ENCODE measurements at regions not wholly inside any gene's neighbourhood (a gene's known extent, or its start where the extent isn't known, plus 50 kb on each side); places are given as distances from the start of the nearest gene placed in this dataset.

GRCh38 chr13:50320271-50320862, 305.1 kb downstream of the KCNRG start:
- Mint-ChIP-seq H3K27me3 (ENCODE audit: low read depth) (peaks cover 23% of the 10 kb centered on the region), H3K4me3 (no peak overlapping the region), H3K4me1 (ENCODE audit: low read depth) (peaks cover 16% of the 10 kb centered on the region), H3K9me3 (no peaks in the 10 kb centered on the region), H3K27ac (no peak overlapping the region), H3K36me3 (ENCODE audit: low read depth) (no peaks in the 10 kb centered on the region)
- no peak for DNase-seq (ENCODE audit: low spot score)

GRCh38 chr13:50322006-50322405, 306.8 kb downstream of the KCNRG start:
- H3K9me3 Mint-ChIP-seq: no peaks in the 10 kb centered on the region
- H3K4me1 Mint-ChIP-seq (ENCODE audit: low read depth): peaks cover 16% of the 10 kb centered on the region
- DNase-seq (ENCODE audit: low spot score): no peak
- H3K4me3 Mint-ChIP-seq: no peak overlapping the region
- peaks cover 38% of the 10 kb centered on the region for H3K27me3 Mint-ChIP-seq (ENCODE audit: low read depth)
- H3K27ac Mint-ChIP-seq: no peak overlapping the region
- H3K36me3 Mint-ChIP-seq (ENCODE audit: low read depth): no peaks in the 10 kb centered on the region

GRCh38 chr13:50323440-50324065, 308.3 kb downstream of the KCNRG start:
- H3K9me3 Mint-ChIP-seq: no peaks in the 10 kb centered on the region
- H3K4me3 Mint-ChIP-seq: no peak overlapping the region

GRCh38 chr13:50326271-50326670, 311.0 kb downstream of the KCNRG start:
- Mint-ChIP-seq H3K36me3 (ENCODE audit: low read depth) (no peaks in the 10 kb centered on the region), H3K27ac (no peak overlapping the region), H3K27me3 (ENCODE audit: low read depth) (peaks cover 45% of the 10 kb centered on the region), H3K4me1 (ENCODE audit: low read depth) (no peaks in the 10 kb centered on the region), H3K9me3 (no peaks in the 10 kb centered on the region), H3K4me3 (no peak overlapping the region)
- DNase-seq (ENCODE audit: low spot score): no peak

More at GRCh38 chr13:50323440-50324065, 308.3 kb downstream of the KCNRG start:
- H3K27ac Mint-ChIP-seq: no peak overlapping the region
- no peak for DNase-seq (ENCODE audit: low spot score)
- peaks cover 14% of the 10 kb centered on the region for H3K4me1 Mint-ChIP-seq (ENCODE audit: low read depth)
- peaks cover 43% of the 10 kb centered on the region for H3K27me3 Mint-ChIP-seq (ENCODE audit: low read depth)
- no peaks in the 10 kb centered on the region for H3K36me3 Mint-ChIP-seq (ENCODE audit: low read depth)

- peaks cover 45% of the 10 kb centered on the region for H3K27me3 Mint-ChIP-seq (ENCODE audit: low read depth)
- H3K27ac Mint-ChIP-seq: no peak overlapping the region
- DNase-seq (ENCODE audit: low spot score): no peak
- no peak overlapping the region for H3K4me3 Mint-ChIP-seq
- H3K36me3 Mint-ChIP-seq (ENCODE audit: low read depth): no peaks in the 10 kb centered on the region
- no peaks in the 10 kb centered on the region for H3K9me3 Mint-ChIP-seq
- no peaks in the 10 kb centered on the region for H3K4me1 Mint-ChIP-seq (ENCODE audit: low read depth)
Measured at GRCh38 chr13:50326811-50327210, 311.6 kb downstream of the KCNRG start.

GRCh38 chr13:50334115-50334778, 319.0 kb downstream of the KCNRG start:
- no peak overlapping the region for H3K4me3 Mint-ChIP-seq
- peaks cover 3% of the 10 kb centered on the region for H3K4me1 Mint-ChIP-seq (ENCODE audit: low read depth)
- H3K27ac Mint-ChIP-seq: no peak overlapping the region
- H3K36me3 Mint-ChIP-seq (ENCODE audit: low read depth): no peaks in the 10 kb centered on the region
- H3K9me3 Mint-ChIP-seq: no peaks in the 10 kb centered on the region
- peaks cover 25% of the 10 kb centered on the region for H3K27me3 Mint-ChIP-seq (ENCODE audit: low read depth)
- DNase-seq (ENCODE audit: low spot score): no peak

- H3K4me1 Mint-ChIP-seq (ENCODE audit: low read depth): peaks cover 3% of the 10 kb centered on the region
- no peak overlapping the region for H3K27ac Mint-ChIP-seq
- H3K9me3 Mint-ChIP-seq: no peaks in the 10 kb centered on the region
- H3K27me3 Mint-ChIP-seq (ENCODE audit: low read depth): peaks cover 28% of the 10 kb centered on the region
- no peak for DNase-seq (ENCODE audit: low spot score)
- no peak overlapping the region for H3K4me3 Mint-ChIP-seq
- no peaks in the 10 kb centered on the region for H3K36me3 Mint-ChIP-seq (ENCODE audit: low read depth)
Measured at GRCh38 chr13:50334944-50335343, 319.7 kb downstream of the KCNRG start.

GRCh38 chr13:50339271-50339670, 324.0 kb downstream of the KCNRG start:
- Mint-ChIP-seq H3K27me3 (ENCODE audit: low read depth) (peaks cover 47% of the 10 kb centered on the region), H3K27ac (no peak overlapping the region)

GRCh38 chr13:50340146-50340545, 324.9 kb downstream of the KCNRG start:
- Mint-ChIP-seq H3K36me3 (ENCODE audit: low read depth) (no peaks in the 10 kb centered on the region), H3K9me3 (no peaks in the 10 kb centered on the region), H3K4me3 (no peak overlapping the region), H3K27ac (no peak overlapping the region), H3K27me3 (ENCODE audit: low read depth) (peaks cover 50% of the 10 kb centered on the region), H3K4me1 (ENCODE audit: low read depth) (peaks cover 3% of the 10 kb centered on the region)
- no peak for DNase-seq (ENCODE audit: low spot score)

More at GRCh38 chr13:50339271-50339670, 324.0 kb downstream of the KCNRG start:
- H3K4me1 Mint-ChIP-seq (ENCODE audit: low read depth): peaks cover 3% of the 10 kb centered on the region
- no peaks in the 10 kb centered on the region for H3K9me3 Mint-ChIP-seq
- H3K36me3 Mint-ChIP-seq (ENCODE audit: low read depth): no peaks in the 10 kb centered on the region
- no peak for DNase-seq (ENCODE audit: low spot score)
- H3K4me3 Mint-ChIP-seq: no peak overlapping the region

GRCh38 chr13:50340551-50341287, 325.5 kb downstream of the KCNRG start:
- Mint-ChIP-seq H3K4me1 (ENCODE audit: low read depth) (peaks cover 3% of the 10 kb centered on the region), H3K36me3 (ENCODE audit: low read depth) (no peaks in the 10 kb centered on the region), H3K27me3 (ENCODE audit: low read depth) (peaks cover 50% of the 10 kb centered on the region), H3K27ac (no peak overlapping the region), H3K9me3 (no peaks in the 10 kb centered on the region), H3K4me3 (no peak overlapping the region)
- DNase-seq (ENCODE audit: low spot score): no peak

- DNase-seq (ENCODE audit: low spot score): no peak
- Mint-ChIP-seq H3K4me1 (ENCODE audit: low read depth) (peaks cover 3% of the 10 kb centered on the region), H3K9me3 (no peaks in the 10 kb centered on the region), H3K27me3 (ENCODE audit: low read depth) (peaks cover 53% of the 10 kb centered on the region), H3K36me3 (ENCODE audit: low read depth) (no peaks in the 10 kb centered on the region), H3K27ac (no peak overlapping the region), H3K4me3 (no peak overlapping the region)
Measured at GRCh38 chr13:50341526-50341925, 326.3 kb downstream of the KCNRG start.

- Mint-ChIP-seq H3K4me1 (ENCODE audit: low read depth) (peaks cover 3% of the 10 kb centered on the region), H3K27me3 (ENCODE audit: low read depth) (peaks cover 66% of the 10 kb centered on the region), H3K36me3 (ENCODE audit: low read depth) (no peaks in the 10 kb centered on the region), H3K27ac (no peak overlapping the region), H3K4me3 (no peak overlapping the region), H3K9me3 (no peaks in the 10 kb centered on the region)
- no peak for DNase-seq (ENCODE audit: low spot score)
Measured at GRCh38 chr13:50344717-50345116, 329.5 kb downstream of the KCNRG start.

- H3K27me3 Mint-ChIP-seq (ENCODE audit: low read depth): peaks cover 69% of the 10 kb centered on the region
Measured at GRCh38 chr13:50345804-50346203, 330.6 kb downstream of the KCNRG start.

GRCh38 chr13:50348371-50348770, 333.1 kb downstream of the KCNRG start:
- peaks cover 65% of the 10 kb centered on the region for H3K27me3 Mint-ChIP-seq (ENCODE audit: low read depth)
- no peaks in the 10 kb centered on the region for H3K9me3 Mint-ChIP-seq
- H3K4me3 Mint-ChIP-seq: no peak overlapping the region
- no peak for DNase-seq (ENCODE audit: low spot score)
- no peaks in the 10 kb centered on the region for H3K36me3 Mint-ChIP-seq (ENCODE audit: low read depth)
- peaks cover 3% of the 10 kb centered on the region for H3K4me1 Mint-ChIP-seq (ENCODE audit: low read depth)
- H3K27ac Mint-ChIP-seq: no peak overlapping the region

More at GRCh38 chr13:50345804-50346203, 330.6 kb downstream of the KCNRG start:
- Mint-ChIP-seq H3K36me3 (ENCODE audit: low read depth) (no peaks in the 10 kb centered on the region), H3K27ac (no peak overlapping the region), H3K4me3 (no peak overlapping the region), H3K9me3 (no peaks in the 10 kb centered on the region), H3K4me1 (ENCODE audit: low read depth) (peaks cover 3% of the 10 kb centered on the region)
- DNase-seq (ENCODE audit: low spot score): no peak

Measured in T-helper 2 cell treated with Interferon-gamma antibody and Interleukin-4, amounts not matched to agents 5 μg/mL and 100 μg/mL, for 36 hours (primary cell).